WTC11 (cell line): ENCODE measurements at regions not wholly inside any gene's neighbourhood (a gene's known extent, or its start where the extent isn't known, plus 50 kb on each side); places are given as distances from the start of the nearest gene placed in this dataset.

Source experiments
- ATAC-seq: fragments of 200-7000 bp; cut with Tn5 transposase; 2 replicates; pipeline ENCODE4 v1.10.0; 2021; ENCODE audit warnings: mild to moderate bottlenecking, moderate library complexity
- CTCF ChIA-PET: fragments of 300-600 bp; sonication (Branson Sonifier 250); formaldehyde crosslinking; loops from one replicate; lab custom pipeline; 2021; ENCODE audit warnings: antibody characterized with exemption; lab: Charles Lee
- POLR2A ChIA-PET: fragments of 350-600 bp; sonication (Branson Sonifier 250); formaldehyde crosslinking; loops from one replicate; lab custom pipeline; 2021; ENCODE audit warnings: antibody characterized with exemption; lab: Charles Lee
- DNase-seq: peaks from one replicate; pipeline ENCODE4 v3.0.0; 2021; ENCODE audit warnings: low spot score
- H3K27ac Mint-ChIP-seq: 2 replicates; pipeline ENCODE4 v1.8.0; 2021; ENCODE audit warnings: mixed read lengths
- H3K27me3 Mint-ChIP-seq: 2 replicates; pipeline ENCODE4 v1.8.0; 2021; ENCODE audit warnings: low read depth, mild to moderate bottlenecking, moderate library complexity, mixed read lengths
- H3K36me3 Mint-ChIP-seq: 2 replicates; pipeline ENCODE4 v1.8.0; 2021; ENCODE audit warnings: mixed read lengths
- H3K4me1 Mint-ChIP-seq: 2 replicates; pipeline ENCODE4 v1.8.0; 2022; ENCODE audit warnings: mixed read lengths
- H3K4me3 Mint-ChIP-seq: 2 replicates; pipeline ENCODE4 v1.8.0; 2021; ENCODE audit warnings: mild to moderate bottlenecking, moderate library complexity, mixed read lengths
- H3K9me3 Mint-ChIP-seq: 2 replicates; pipeline ENCODE4 v1.8.0; 2021; ENCODE audit warnings: mixed read lengths
- AR ChIP-seq: fragments of 250-450 bp; sonication (Bioruptor Pico); IDR thresholded peaks from 2 replicates; pipeline ENCODE4 v1.9.0; 2021; ENCODE audit warnings: mild to moderate bottlenecking
- ATF1 ChIP-seq: sonication (generic); formaldehyde crosslinking; IDR thresholded peaks from 2 replicates; pipeline ENCODE4 v1.8.1; 2023; ENCODE audit warnings: mild to moderate bottlenecking, moderate library complexity, missing genetic modification reagents
- ESRRA ChIP-seq: sonication (generic); formaldehyde crosslinking; IDR thresholded peaks from 2 replicates; pipeline ENCODE4 v1.8.1; 2022; ENCODE audit warnings: mild to moderate bottlenecking, missing genetic modification reagents, borderline replicate concordance
- ETV6 ChIP-seq: sonication (generic); formaldehyde crosslinking; IDR thresholded peaks from 2 replicates; pipeline ENCODE4 v1.8.1; 2022; ENCODE audit warnings: mild to moderate bottlenecking, missing genetic modification reagents
- FOXK1 ChIP-seq: sonication (generic); formaldehyde crosslinking; IDR thresholded peaks from 2 replicates; pipeline ENCODE4 v1.8.0; 2022; ENCODE audit warnings: mild to moderate bottlenecking, moderate library complexity, missing genetic modification reagents
- HMGA2 ChIP-seq: fragments of 250-450 bp; sonication (Bioruptor Pico); IDR thresholded peaks from 2 replicates; pipeline ENCODE4 v1.4.0; 2021; ENCODE audit warnings: mild to moderate bottlenecking, moderate library complexity
- JAZF1 ChIP-seq: fragments of 250-450 bp; sonication (Bioruptor Pico); IDR thresholded peaks from 2 replicates; pipeline ENCODE4 v1.9.0; 2021; ENCODE audit warnings: moderate library complexity, mild to moderate bottlenecking, inconsistent platforms
- KAT7 ChIP-seq: sonication (generic); formaldehyde crosslinking; IDR thresholded peaks from 2 replicates; pipeline ENCODE4 v1.8.1; 2023; ENCODE audit warnings: missing genetic modification reagents, mild to moderate bottlenecking, borderline replicate concordance
- MYBL2 ChIP-seq: sonication (generic); formaldehyde crosslinking; IDR thresholded peaks from 2 replicates; pipeline ENCODE4 v1.8.1; 2023; ENCODE audit warnings: mild to moderate bottlenecking, moderate library complexity, missing genetic modification reagents
- NFATC4 ChIP-seq: fragments of 250-450 bp; sonication (Bioruptor Pico); IDR thresholded peaks from 2 replicates; pipeline ENCODE4 v1.9.0; 2021; ENCODE audit warnings: mild to moderate bottlenecking
- PRDM15 ChIP-seq: sonication (generic); formaldehyde crosslinking; IDR thresholded peaks from 2 replicates; pipeline ENCODE4 v1.8.0; 2022; ENCODE audit warnings: missing genetic modification reagents
- PRRX2 ChIP-seq: fragments of 250-450 bp; sonication (Bioruptor Pico); IDR thresholded peaks from 2 replicates; pipeline ENCODE4 v1.8.0; 2021; ENCODE audit warnings: mild to moderate bottlenecking
- RELA ChIP-seq: sonication (generic); formaldehyde crosslinking; IDR thresholded peaks from 2 replicates; pipeline ENCODE4 v1.8.1; 2022; ENCODE audit warnings: missing genetic modification reagents, mild to moderate bottlenecking, borderline replicate concordance
- SOX15 ChIP-seq: fragments of 250-450 bp; sonication (Bioruptor Pico); IDR thresholded peaks from 2 replicates; pipeline ENCODE4 v1.9.0; 2021; ENCODE audit warnings: mild to moderate bottlenecking
- USF1 ChIP-seq: sonication (generic); formaldehyde crosslinking; IDR thresholded peaks from 2 replicates; pipeline ENCODE4 v1.8.0; 2022; ENCODE audit warnings: mild to moderate bottlenecking, missing genetic modification reagents
- ZNF263 ChIP-seq: sonication (generic); formaldehyde crosslinking; IDR thresholded peaks from 2 replicates; pipeline ENCODE4 v1.8.1; 2022; ENCODE audit warnings: low read depth, mild to moderate bottlenecking, moderate library complexity, missing genetic modification reagents
- ZNF423 ChIP-seq: fragments of 250-450 bp; sonication (Bioruptor Pico); IDR thresholded peaks from 2 replicates; pipeline ENCODE4 v2.1.2; 2022; ENCODE audit warnings: mild to moderate bottlenecking, moderate library complexity
- TF ChIP-seq, protein P1 (sequence below): fragments of 200-600 bp; IDR thresholded peaks from 2 replicates; pipeline ENCODE4 v1.8.0; 2022; ENCODE audit warnings: antibody characterized with exemption
- TF ChIP-seq, protein P2 (sequence below): sonication (generic); formaldehyde crosslinking; IDR thresholded peaks from 2 replicates; pipeline ENCODE4 v1.8.0; 2022; ENCODE audit warnings: mild to moderate bottlenecking, missing genetic modification reagents
- TF ChIP-seq, protein P3 (sequence below): fragments of 250-450 bp; sonication (Bioruptor Pico); IDR thresholded peaks from 2 replicates; pipeline ENCODE4 v1.9.0; 2021; ENCODE audit warnings: mild to moderate bottlenecking
- TF ChIP-seq, protein P4 (sequence below): sonication (generic); formaldehyde crosslinking; IDR thresholded peaks from 2 replicates; pipeline ENCODE4 v1.8.0; 2023; ENCODE audit warnings: missing genetic modification reagents, mild to moderate bottlenecking, borderline replicate concordance

GRCh38 chr6:164812706-164813105, 496.7 kb downstream of the C6orf118 start:
- Mint-ChIP-seq H3K4me3 (no peak overlapping the region), H3K27me3 (no peaks in the 10 kb centered on the region), H3K9me3 (peaks cover 82% of the 10 kb centered on the region), H3K4me1 (no peaks in the 10 kb centered on the region), H3K36me3 (peaks cover 45% of the 10 kb centered on the region), H3K27ac (no peak overlapping the region)
- CTCF ChIA-PET, result no interaction called here
- no peak for DNase-seq
- ATAC-seq, result no peak
- POLR2A ChIA-PET, result no interaction called here
- TF ChIP-seq, protein P1, sequence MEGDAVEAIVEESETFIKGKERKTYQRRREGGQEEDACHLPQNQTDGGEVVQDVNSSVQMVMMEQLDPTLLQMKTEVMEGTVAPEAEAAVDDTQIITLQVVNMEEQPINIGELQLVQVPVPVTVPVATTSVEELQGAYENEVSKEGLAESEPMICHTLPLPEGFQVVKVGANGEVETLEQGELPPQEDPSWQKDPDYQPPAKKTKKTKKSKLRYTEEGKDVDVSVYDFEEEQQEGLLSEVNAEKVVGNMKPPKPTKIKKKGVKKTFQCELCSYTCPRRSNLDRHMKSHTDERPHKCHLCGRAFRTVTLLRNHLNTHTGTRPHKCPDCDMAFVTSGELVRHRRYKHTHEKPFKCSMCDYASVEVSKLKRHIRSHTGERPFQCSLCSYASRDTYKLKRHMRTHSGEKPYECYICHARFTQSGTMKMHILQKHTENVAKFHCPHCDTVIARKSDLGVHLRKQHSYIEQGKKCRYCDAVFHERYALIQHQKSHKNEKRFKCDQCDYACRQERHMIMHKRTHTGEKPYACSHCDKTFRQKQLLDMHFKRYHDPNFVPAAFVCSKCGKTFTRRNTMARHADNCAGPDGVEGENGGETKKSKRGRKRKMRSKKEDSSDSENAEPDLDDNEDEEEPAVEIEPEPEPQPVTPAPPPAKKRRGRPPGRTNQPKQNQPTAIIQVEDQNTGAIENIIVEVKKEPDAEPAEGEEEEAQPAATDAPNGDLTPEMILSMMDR, result no peak
- TF ChIP-seq ETV6 (no peak), NFATC4 (CRISPR knock-in tag) (no peak), KAT7 (no peak), ZNF263 (CRISPR knock-in tag) (no peak), ZNF423 (CRISPR knock-in tag) (no peak), RELA (CRISPR knock-in tag) (no peak), PRDM15 (no peak), FOXK1 (CRISPR knock-in tag) (no peak), MYBL2 (CRISPR knock-in tag) (no peak), JAZF1 (CRISPR knock-in tag) (no peak), PRRX2 (CRISPR knock-in tag) (no peak)

DNA sequence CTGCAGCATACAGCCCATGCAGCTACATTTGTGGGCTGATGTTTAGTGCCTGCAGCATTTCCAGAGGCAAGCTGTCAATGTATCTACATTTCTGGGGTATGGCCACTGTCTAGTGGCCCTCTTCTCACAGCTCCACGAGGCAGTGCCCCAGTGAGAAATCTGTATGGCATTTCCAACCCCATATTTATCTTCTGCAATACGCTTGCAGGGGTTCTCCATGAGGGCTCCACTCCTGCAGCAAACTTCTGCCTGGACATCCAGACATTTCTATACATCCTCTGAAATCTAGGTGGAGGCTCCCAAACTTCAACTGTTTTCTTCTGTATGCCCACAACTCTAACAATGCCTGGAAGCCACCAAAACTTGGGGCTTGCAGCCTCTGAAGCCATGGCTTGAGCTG, 502.3 kb downstream of the C6orf118 start:
- peaks cover 71% of the 10 kb centered on the region for H3K9me3 Mint-ChIP-seq
- H3K4me1 Mint-ChIP-seq, result no peaks in the 10 kb centered on the region
- H3K36me3 Mint-ChIP-seq, result peaks cover 47% of the 10 kb centered on the region
- CTCF ChIA-PET, result no interaction called here
- no peaks in the 10 kb centered on the region; the same call in 1 of the 2 replicates for H3K27me3 Mint-ChIP-seq
- POLR2A ChIA-PET, result no interaction called here
- no peak for DNase-seq
- no peak for ATAC-seq
- no peak overlapping the region for H3K27ac Mint-ChIP-seq
- H3K4me3 Mint-ChIP-seq, result no peak overlapping the region
- TF ChIP-seq, protein P2, sequence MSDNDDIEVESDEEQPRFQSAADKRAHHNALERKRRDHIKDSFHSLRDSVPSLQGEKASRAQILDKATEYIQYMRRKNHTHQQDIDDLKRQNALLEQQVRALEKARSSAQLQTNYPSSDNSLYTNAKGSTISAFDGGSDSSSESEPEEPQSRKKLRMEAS (CRISPR knock-in tag), result no peak
- TF ChIP-seq ESRRA (CRISPR knock-in tag) (no peak), USF1 (no peak), HMGA2 (CRISPR knock-in tag) (no peak), ATF1 (no peak), SOX15 (no peak), AR (CRISPR knock-in tag) (no peak)
- TF ChIP-seq, protein P3, sequence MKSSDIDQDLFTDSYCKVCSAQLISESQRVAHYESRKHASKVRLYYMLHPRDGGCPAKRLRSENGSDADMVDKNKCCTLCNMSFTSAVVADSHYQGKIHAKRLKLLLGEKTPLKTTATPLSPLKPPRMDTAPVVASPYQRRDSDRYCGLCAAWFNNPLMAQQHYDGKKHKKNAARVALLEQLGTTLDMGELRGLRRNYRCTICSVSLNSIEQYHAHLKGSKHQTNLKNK (CRISPR knock-in tag), result no peak
- TF ChIP-seq, protein P1, result no peak
- TF ChIP-seq, protein P4, sequence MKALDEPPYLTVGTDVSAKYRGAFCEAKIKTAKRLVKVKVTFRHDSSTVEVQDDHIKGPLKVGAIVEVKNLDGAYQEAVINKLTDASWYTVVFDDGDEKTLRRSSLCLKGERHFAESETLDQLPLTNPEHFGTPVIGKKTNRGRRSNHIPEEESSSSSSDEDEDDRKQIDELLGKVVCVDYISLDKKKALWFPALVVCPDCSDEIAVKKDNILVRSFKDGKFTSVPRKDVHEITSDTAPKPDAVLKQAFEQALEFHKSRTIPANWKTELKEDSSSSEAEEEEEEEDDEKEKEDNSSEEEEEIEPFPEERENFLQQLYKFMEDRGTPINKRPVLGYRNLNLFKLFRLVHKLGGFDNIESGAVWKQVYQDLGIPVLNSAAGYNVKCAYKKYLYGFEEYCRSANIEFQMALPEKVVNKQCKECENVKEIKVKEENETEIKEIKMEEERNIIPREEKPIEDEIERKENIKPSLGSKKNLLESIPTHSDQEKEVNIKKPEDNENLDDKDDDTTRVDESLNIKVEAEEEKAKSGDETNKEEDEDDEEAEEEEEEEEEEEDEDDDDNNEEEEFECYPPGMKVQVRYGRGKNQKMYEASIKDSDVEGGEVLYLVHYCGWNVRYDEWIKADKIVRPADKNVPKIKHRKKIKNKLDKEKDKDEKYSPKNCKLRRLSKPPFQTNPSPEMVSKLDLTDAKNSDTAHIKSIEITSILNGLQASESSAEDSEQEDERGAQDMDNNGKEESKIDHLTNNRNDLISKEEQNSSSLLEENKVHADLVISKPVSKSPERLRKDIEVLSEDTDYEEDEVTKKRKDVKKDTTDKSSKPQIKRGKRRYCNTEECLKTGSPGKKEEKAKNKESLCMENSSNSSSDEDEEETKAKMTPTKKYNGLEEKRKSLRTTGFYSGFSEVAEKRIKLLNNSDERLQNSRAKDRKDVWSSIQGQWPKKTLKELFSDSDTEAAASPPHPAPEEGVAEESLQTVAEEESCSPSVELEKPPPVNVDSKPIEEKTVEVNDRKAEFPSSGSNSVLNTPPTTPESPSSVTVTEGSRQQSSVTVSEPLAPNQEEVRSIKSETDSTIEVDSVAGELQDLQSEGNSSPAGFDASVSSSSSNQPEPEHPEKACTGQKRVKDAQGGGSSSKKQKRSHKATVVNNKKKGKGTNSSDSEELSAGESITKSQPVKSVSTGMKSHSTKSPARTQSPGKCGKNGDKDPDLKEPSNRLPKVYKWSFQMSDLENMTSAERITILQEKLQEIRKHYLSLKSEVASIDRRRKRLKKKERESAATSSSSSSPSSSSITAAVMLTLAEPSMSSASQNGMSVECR (CRISPR knock-in tag), result no peak
